NCI-H510A treated with DMSO at 0.1 percent for 48 hours (cell line): ENCODE measurements at regions not wholly inside any gene's neighbourhood (a gene's known extent, or its start where the extent isn't known, plus 50 kb on each side); places are given as distances from the start of the nearest gene placed in this dataset.

Experiments used
- DNase-seq: peaks from one replicate; lab custom pipeline; 2025; lab: John Stamatoyannopoulos, UW

- DNase-seq, result no peak
Measured at GRCh38 chr6:138550346-138550767, 51.1 kb upstream of the NHSL1 start.

GRCh38 chr6:138554146-138554545 is 54.9 kb upstream of the NHSL1 start:
- no peak for DNase-seq

GRCh38 chr6:138555421-138555988 is 56.2 kb upstream of the NHSL1 start:
- DNase-seq, result no peak

- DNase-seq, result no peak
Measured at GRCh38 chr6:138557147-138557546, 57.9 kb upstream of the NHSL1 start.

- DNase-seq, result no peak
Measured at GRCh38 chr6:138559143-138559542, 59.8 kb upstream of the NHSL1 start.

GRCh38 chr6:138560130-138560860 is 61.0 kb upstream of the NHSL1 start:
- no peak for DNase-seq

GRCh38 chr6:138562691-138563090 is 63.4 kb upstream of the NHSL1 start:
- DNase-seq, result peak; percentile 43

- no peak for DNase-seq
Measured at GRCh38 chr6:138563231-138563630, 63.9 kb upstream of the NHSL1 start.

- no peak for DNase-seq
Measured at GRCh38 chr6:138563650-138564049, 64.4 kb upstream of the NHSL1 start.

- DNase-seq, result no peak
Measured at GRCh38 chr6:138564170-138564721, 65.0 kb upstream of the NHSL1 start.

- DNase-seq, result no peak
Measured at GRCh38 chr6:138567052-138567451, 67.8 kb upstream of the NHSL1 start.

GRCh38 chr6:138568997-138569396 is 69.7 kb upstream of the NHSL1 start:
- no peak for DNase-seq

GRCh38 chr6:138569554-138569953 is 70.3 kb upstream of the NHSL1 start:
- no peak for DNase-seq

- DNase-seq, result no peak
Measured at GRCh38 chr6:138569970-138570724, 70.9 kb upstream of the NHSL1 start.

- DNase-seq, result no peak
Measured at GRCh38 chr6:138570725-138571029, 71.4 kb upstream of the NHSL1 start.

- peak; percentile 18 for DNase-seq
Measured at GRCh38 chr6:138571181-138571580, 71.9 kb upstream of the NHSL1 start.

GRCh38 chr6:138571585-138572166 is 72.4 kb upstream of the NHSL1 start:
- peak; percentile 23 for DNase-seq

- peak; percentile 90 for DNase-seq
Measured at GRCh38 chr6:138572167-138572875, 73.0 kb upstream of the NHSL1 start.

- no peak for DNase-seq
Measured at GRCh38 chr6:138572885-138573284, 73.6 kb upstream of the NHSL1 start.

GRCh38 chr6:138575257-138575656 is 76.0 kb upstream of the NHSL1 start:
- no peak for DNase-seq

- DNase-seq, result no peak
Measured at GRCh38 chr6:138576313-138576712, 77.0 kb upstream of the NHSL1 start.
